ENCODE measurements at regions not wholly inside any gene's neighbourhood (a gene's known extent, or its start where the extent isn't known, plus 50 kb on each side); places are given as distances from the start of the nearest gene placed in this dataset.

- no peaks in the 10 kb centered on the region for H3K36me3 ChIP-seq
- H3K27ac ChIP-seq = no peak overlapping the region
- H3K4me1 ChIP-seq (ENCODE audit: control insufficient read depth in 1 of 2, low read depth in 2 of 2) = no peaks in the 10 kb centered on the region
- no peak for ATAC-seq (ENCODE audit: insufficient number of reproducible peaks, low FRiP score, low read depth)
- H3K4me3 ChIP-seq = no peak overlapping the region
- no peaks in the 10 kb centered on the region for H3K27me3 ChIP-seq (replicated peaks; ENCODE audit: insufficient read depth)
- peaks cover 5% of the 10 kb centered on the region for H3K9me3 ChIP-seq
- DNase-seq (ENCODE audit: low spot score) = no peak
- no peak for TF ChIP-seq CTCF (IDR thresholded peaks at IDR 0.05)
Observed at GRCh38 chr1:106194206-106194605, 862.3 kb upstream of the PRMT6 start.

GRCh38 chr1:106200711-106201110 lies 855.8 kb upstream of the PRMT6 start:
- no peaks in the 10 kb centered on the region for H3K27me3 ChIP-seq (replicated peaks; ENCODE audit: insufficient read depth)
- no peak overlapping the region for H3K4me3 ChIP-seq
- no peaks in the 10 kb centered on the region for H3K4me1 ChIP-seq (ENCODE audit: control insufficient read depth in 1 of 2, low read depth in 2 of 2)
- TF ChIP-seq CTCF (IDR thresholded peaks at IDR 0.05) = no peak
- DNase-seq (ENCODE audit: low spot score) (no peak), ATAC-seq (ENCODE audit: insufficient number of reproducible peaks, low FRiP score, low read depth) (no peak)
- no peaks in the 10 kb centered on the region for H3K9me3 ChIP-seq
- no peaks in the 10 kb centered on the region for H3K36me3 ChIP-seq
- no peak overlapping the region for H3K27ac ChIP-seq

- Histone ChIP-seq H3K4me3 (no peak overlapping the region), H3K4me1 (ENCODE audit: control insufficient read depth in 1 of 2, low read depth in 2 of 2) (no peaks in the 10 kb centered on the region), H3K36me3 (no peaks in the 10 kb centered on the region), H3K27me3 (replicated peaks; ENCODE audit: insufficient read depth) (no peaks in the 10 kb centered on the region), H3K9me3 (no peaks in the 10 kb centered on the region), H3K27ac (no peak overlapping the region)
- TF ChIP-seq CTCF (IDR thresholded peaks at IDR 0.05) = no peak
- no peak for DNase-seq (ENCODE audit: low spot score)
- ATAC-seq (ENCODE audit: insufficient number of reproducible peaks, low FRiP score, low read depth) = no peak
Observed at GRCh38 chr1:106207185-106207584, 849.3 kb upstream of the PRMT6 start.

- Histone ChIP-seq H3K4me3 (no peak overlapping the region), H3K36me3 (no peaks in the 10 kb centered on the region), H3K27me3 (replicated peaks; ENCODE audit: insufficient read depth) (no peaks in the 10 kb centered on the region), H3K4me1 (ENCODE audit: control insufficient read depth in 1 of 2, low read depth in 2 of 2) (no peaks in the 10 kb centered on the region), H3K9me3 (no peaks in the 10 kb centered on the region), H3K27ac (no peak overlapping the region)
- no peak for ATAC-seq (ENCODE audit: insufficient number of reproducible peaks, low FRiP score, low read depth)
- TF ChIP-seq CTCF (IDR thresholded peaks at IDR 0.05) = no peak
- DNase-seq (ENCODE audit: low spot score) = no peak
Observed at GRCh38 chr1:106217765-106218164, 838.7 kb upstream of the PRMT6 start.

GRCh38 chr1:106222403-106222802 lies 834.1 kb upstream of the PRMT6 start:
- Histone ChIP-seq H3K4me1 (ENCODE audit: control insufficient read depth in 1 of 2, low read depth in 2 of 2) (no peaks in the 10 kb centered on the region), H3K27me3 (replicated peaks; ENCODE audit: insufficient read depth) (no peaks in the 10 kb centered on the region)
- no peak for ATAC-seq (ENCODE audit: insufficient number of reproducible peaks, low FRiP score, low read depth)

More at GRCh38 chr1:106222403-106222802, 834.1 kb upstream of the PRMT6 start:
- Histone ChIP-seq H3K36me3 (no peaks in the 10 kb centered on the region), H3K4me3 (no peak overlapping the region), H3K27ac (no peak overlapping the region), H3K9me3 (no peaks in the 10 kb centered on the region)
- no peak for TF ChIP-seq CTCF (IDR thresholded peaks at IDR 0.05)
- no peak for DNase-seq (ENCODE audit: low spot score)

Data from thoracic aorta (tissue), 2 donors.